ENCODE measurements at regions not wholly inside any gene's neighbourhood (a gene's known extent, or its start where the extent isn't known, plus 50 kb on each side); places are given as distances from the start of the nearest gene placed in this dataset.

GRCh38 chr4:175125410-175126068 is 207.4 kb downstream of the ADAM29 start:
- TF ChIP-seq ZFX (IDR thresholded peaks at IDR 0.05; ENCODE audit: borderline replicate concordance) (no peak), CTCF (IDR thresholded peaks at IDR 0.05) (no peak)

GRCh38 chr4:175127314-175127713 is 209.2 kb downstream of the ADAM29 start:
- H3K27ac ChIP-seq: no peak overlapping the region
- no peak for TF ChIP-seq CTCF (IDR thresholded peaks at IDR 0.05)
- TF ChIP-seq ZFX (IDR thresholded peaks at IDR 0.05; ENCODE audit: borderline replicate concordance): no peak

More at GRCh38 chr4:175125410-175126068, 207.4 kb downstream of the ADAM29 start:
- no peak overlapping the region for H3K27ac ChIP-seq

- no peak for TF ChIP-seq ZFX (IDR thresholded peaks at IDR 0.05; ENCODE audit: borderline replicate concordance)
- no peak overlapping the region for H3K27ac ChIP-seq
Measured at GRCh38 chr4:175129797-175130196, 211.6 kb downstream of the ADAM29 start.

GRCh38 chr4:175139205-175139604 is 221.0 kb downstream of the ADAM29 start:
- no peak overlapping the region for H3K27ac ChIP-seq
- TF ChIP-seq ZFX (IDR thresholded peaks at IDR 0.05; ENCODE audit: borderline replicate concordance): no peak
- no peak for TF ChIP-seq CTCF (IDR thresholded peaks at IDR 0.05)

- no peak overlapping the region for H3K27ac ChIP-seq
- TF ChIP-seq CTCF (IDR thresholded peaks at IDR 0.05) (no peak), ZFX (IDR thresholded peaks at IDR 0.05; ENCODE audit: borderline replicate concordance) (no peak)
Measured at GRCh38 chr4:175143116-175143515, 225.0 kb downstream of the ADAM29 start.

- TF ChIP-seq CTCF (IDR thresholded peaks at IDR 0.05) (no peak), ZFX (IDR thresholded peaks at IDR 0.05; ENCODE audit: borderline replicate concordance) (no peak)
- no peak overlapping the region for H3K27ac ChIP-seq
Measured at GRCh38 chr4:175146799-175147198, 228.6 kb downstream of the ADAM29 start.

GRCh38 chr4:175147233-175147632 is 229.1 kb downstream of the ADAM29 start:
- no peak overlapping the region for H3K27ac ChIP-seq
- TF ChIP-seq CTCF (IDR thresholded peaks at IDR 0.05) (no peak), ZFX (IDR thresholded peaks at IDR 0.05; ENCODE audit: borderline replicate concordance) (no peak)

GRCh38 chr4:175166020-175166419 is 247.9 kb downstream of the ADAM29 start:
- TF ChIP-seq CTCF (IDR thresholded peaks at IDR 0.05) (no peak), ZFX (IDR thresholded peaks at IDR 0.05; ENCODE audit: borderline replicate concordance) (no peak)

More at GRCh38 chr4:175166020-175166419, 247.9 kb downstream of the ADAM29 start:
- H3K27ac ChIP-seq: no peak overlapping the region

All from 22Rv1 (cell line).